Neural progenitor cell (in vitro differentiated cells): ENCODE measurements at regions not wholly inside any gene's neighbourhood (a gene's known extent, or its start where the extent isn't known, plus 50 kb on each side); places are given as distances from the start of the nearest gene placed in this dataset.

Source experiments
- DNase-seq: peaks from one replicate; pipeline ENCODE4 v3.0.0-alpha.2; 2016; ENCODE audit warnings: low spot score
- H2AFZ ChIP-seq: fragments of 200-600 bp; sonication (generic); replicated peaks from 2 replicates; pipeline ENCODE4 v1.6.1; 2016; ENCODE audit warnings: antibody characterized with exemption
- H3F3A ChIP-seq: fragments of 200-600 bp; sonication (generic); 2 replicates; pipeline ENCODE4 v1.6.1; 2016; ENCODE audit warnings: antibody characterized with exemption, low read depth
- H3K27ac ChIP-seq: fragments of 200-600 bp; sonication (generic); 2 replicates; pipeline ENCODE4 v1.5.1; 2016; ENCODE audit warnings: mild to moderate bottlenecking
- H3K27me3 ChIP-seq: fragments of 200-600 bp; sonication (generic); 2 replicates; pipeline ENCODE4 v1.6.1; 2016; ENCODE audit warnings: mild to moderate bottlenecking, moderate library complexity
- H3K36me3 ChIP-seq: fragments of 200-600 bp; sonication (generic); 2 replicates; pipeline ENCODE4 v1.5.1; 2016
- H3K4me1 ChIP-seq: fragments of 200-600 bp; sonication (generic); 2 replicates; pipeline ENCODE4 v1.6.1; 2016; ENCODE audit warnings: mixed run types
- H3K4me2 ChIP-seq: fragments of 200-600 bp; sonication (generic); 2 replicates; pipeline ENCODE4 v1.6.1; 2016
- H3K4me3 ChIP-seq: fragments of 200-600 bp; sonication (generic); 2 replicates; pipeline ENCODE4 v1.5.1; 2016
- H3K79me2 ChIP-seq: fragments of 200-600 bp; sonication (generic); 2 replicates; pipeline ENCODE4 v1.6.1; 2016; ENCODE audit warnings: low read depth
- H3K9ac ChIP-seq: fragments of 200-600 bp; sonication (generic); 2 replicates; pipeline ENCODE4 v1.6.1; 2016
- H3K9me3 ChIP-seq: fragments of 200-600 bp; sonication (generic); 2 replicates; pipeline ENCODE4 v1.5.1; 2016; ENCODE audit warnings: low read depth
- H4K20me1 ChIP-seq: fragments of 200-600 bp; sonication (generic); 2 replicates; pipeline ENCODE4 v1.6.1; 2016; ENCODE audit warnings: low read depth
- H3K27ac Mint-ChIP-seq: 3 replicates; pipeline ENCODE4 v1.8.0; 2021; ENCODE audit warnings: mixed read lengths
- H3K27me3 Mint-ChIP-seq: 2 replicates; pipeline ENCODE4 v1.8.0; 2022; ENCODE audit warnings: low read depth, mild to moderate bottlenecking, inconsistent platforms, moderate library complexity, mixed read lengths; ENCODE audit not compliant: insufficient read depth
- H3K36me3 Mint-ChIP-seq: 3 replicates; pipeline ENCODE4 v1.8.0; 2021; ENCODE audit warnings: mixed read lengths
- H3K4me1 Mint-ChIP-seq: 3 replicates; pipeline ENCODE4 v1.8.0; 2021; ENCODE audit warnings: mixed read lengths
- H3K4me3 Mint-ChIP-seq: 3 replicates; pipeline ENCODE4 v1.8.0; 2021; ENCODE audit warnings: mild to moderate bottlenecking, moderate library complexity, mixed read lengths
- H3K9me3 Mint-ChIP-seq: 3 replicates; pipeline ENCODE4 v1.8.0; 2020; ENCODE audit warnings: mixed read lengths
- EZH2 ChIP-seq: fragments of 200-600 bp; sonication (generic); IDR thresholded peaks from 2 replicates; pipeline ENCODE4 v1.6.1; 2017; ENCODE audit warnings: antibody characterized with exemption, mild to moderate bottlenecking, moderate library complexity
- EZH2phosphoT487 ChIP-seq: fragments of 200-600 bp; sonication (generic); IDR thresholded peaks from 2 replicates; pipeline ENCODE4 v1.6.1; 2017; ENCODE audit warnings: antibody characterized with exemption
- TF ChIP-seq, protein P1 (sequence below): fragments of 200-600 bp; sonication (generic); IDR thresholded peaks from 2 replicates; pipeline ENCODE4 v1.5.1; 2017; ENCODE audit warnings: antibody characterized with exemption, mild to moderate bottlenecking

DNA sequence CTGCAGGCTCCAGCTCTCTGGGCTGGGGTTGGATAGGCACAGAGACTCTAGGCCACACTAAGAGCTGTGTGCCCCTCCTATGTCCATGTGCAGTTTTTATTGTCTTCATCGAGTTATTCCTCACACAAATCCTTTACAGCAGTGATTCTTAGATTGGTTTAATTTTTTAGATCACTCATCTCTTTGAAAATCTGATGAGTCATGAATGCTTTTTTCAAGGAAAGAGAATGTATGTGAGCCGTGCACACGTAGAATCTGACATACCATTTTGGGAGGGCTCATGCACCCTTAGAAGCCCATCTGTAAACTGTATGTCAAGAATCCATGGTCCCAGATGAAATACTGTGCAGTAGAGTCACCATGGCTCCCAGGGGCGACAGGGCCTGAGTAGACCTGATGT lies 100.7 kb upstream of the S1PR3 start:
- Histone ChIP-seq H2AFZ (no peak overlapping the region), H3K9ac (no peak overlapping the region), H3K79me2 (no peaks in the 10 kb centered on the region), H3F3A (no peaks in the 10 kb centered on the region), H3K4me3 (no peak overlapping the region), H3K27me3 (no peaks in the 10 kb centered on the region), H4K20me1 (no peaks in the 10 kb centered on the region), H3K36me3 (no peaks in the 10 kb centered on the region), H3K4me2 (no peak overlapping the region), H3K9me3 (no peaks in the 10 kb centered on the region), H3K27ac (no peak overlapping the region), H3K4me1 (no peaks in the 10 kb centered on the region)
- Mint-ChIP-seq H3K9me3 (peaks cover 5% of the 10 kb centered on the region), H3K27me3 (peaks cover 3% of the 10 kb centered on the region), H3K36me3 (no peaks in the 10 kb centered on the region), H3K27ac (no peak overlapping the region), H3K4me3 (no peak overlapping the region), H3K4me1 (peaks cover 21% of the 10 kb centered on the region)
- TF ChIP-seq EZH2phosphoT487 (no peak), EZH2 (no peak)
- TF ChIP-seq, protein P1, sequence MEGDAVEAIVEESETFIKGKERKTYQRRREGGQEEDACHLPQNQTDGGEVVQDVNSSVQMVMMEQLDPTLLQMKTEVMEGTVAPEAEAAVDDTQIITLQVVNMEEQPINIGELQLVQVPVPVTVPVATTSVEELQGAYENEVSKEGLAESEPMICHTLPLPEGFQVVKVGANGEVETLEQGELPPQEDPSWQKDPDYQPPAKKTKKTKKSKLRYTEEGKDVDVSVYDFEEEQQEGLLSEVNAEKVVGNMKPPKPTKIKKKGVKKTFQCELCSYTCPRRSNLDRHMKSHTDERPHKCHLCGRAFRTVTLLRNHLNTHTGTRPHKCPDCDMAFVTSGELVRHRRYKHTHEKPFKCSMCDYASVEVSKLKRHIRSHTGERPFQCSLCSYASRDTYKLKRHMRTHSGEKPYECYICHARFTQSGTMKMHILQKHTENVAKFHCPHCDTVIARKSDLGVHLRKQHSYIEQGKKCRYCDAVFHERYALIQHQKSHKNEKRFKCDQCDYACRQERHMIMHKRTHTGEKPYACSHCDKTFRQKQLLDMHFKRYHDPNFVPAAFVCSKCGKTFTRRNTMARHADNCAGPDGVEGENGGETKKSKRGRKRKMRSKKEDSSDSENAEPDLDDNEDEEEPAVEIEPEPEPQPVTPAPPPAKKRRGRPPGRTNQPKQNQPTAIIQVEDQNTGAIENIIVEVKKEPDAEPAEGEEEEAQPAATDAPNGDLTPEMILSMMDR = no peak
- DNase-seq = no peak

DNA sequence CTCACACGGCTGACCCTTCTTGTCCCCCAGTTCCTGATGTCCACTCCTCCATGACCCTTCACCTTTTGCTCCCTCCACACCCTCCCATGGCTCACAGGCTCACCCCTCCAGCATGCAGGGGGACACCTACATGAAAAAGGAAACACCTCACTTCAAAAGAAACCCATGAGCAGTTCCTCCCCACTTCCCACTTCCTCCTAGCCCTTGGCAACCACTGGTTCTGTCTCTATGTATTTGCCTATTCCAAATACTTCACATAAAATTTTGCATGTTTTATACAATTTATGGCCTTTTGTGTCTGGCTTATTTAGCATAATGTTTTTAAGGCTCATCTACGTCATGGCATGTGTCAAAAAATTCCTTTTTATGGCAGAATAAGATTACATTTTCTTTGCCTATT lies 100.2 kb upstream of the S1PR3 start:
- Histone ChIP-seq H3K9me3 (no peaks in the 10 kb centered on the region), H2AFZ (no peak overlapping the region), H4K20me1 (no peaks in the 10 kb centered on the region), H3K27ac (no peak overlapping the region), H3K4me2 (no peak overlapping the region), H3K36me3 (no peaks in the 10 kb centered on the region), H3K9ac (no peak overlapping the region), H3K79me2 (no peaks in the 10 kb centered on the region), H3K4me3 (no peak overlapping the region), H3K4me1 (no peaks in the 10 kb centered on the region), H3K27me3 (no peaks in the 10 kb centered on the region), H3F3A (no peaks in the 10 kb centered on the region)
- TF ChIP-seq, protein P1 = no peak
- TF ChIP-seq EZH2 = no peak
- no peak for TF ChIP-seq EZH2phosphoT487
- no peak overlapping the region for H3K27ac Mint-ChIP-seq
- H3K4me1 Mint-ChIP-seq = peaks cover 21% of the 10 kb centered on the region
- peaks cover 5% of the 10 kb centered on the region for H3K9me3 Mint-ChIP-seq
- no peak for DNase-seq
- peaks cover 3% of the 10 kb centered on the region for H3K27me3 Mint-ChIP-seq
- no peak overlapping the region for H3K4me3 Mint-ChIP-seq
- H3K36me3 Mint-ChIP-seq = no peaks in the 10 kb centered on the region

DNA sequence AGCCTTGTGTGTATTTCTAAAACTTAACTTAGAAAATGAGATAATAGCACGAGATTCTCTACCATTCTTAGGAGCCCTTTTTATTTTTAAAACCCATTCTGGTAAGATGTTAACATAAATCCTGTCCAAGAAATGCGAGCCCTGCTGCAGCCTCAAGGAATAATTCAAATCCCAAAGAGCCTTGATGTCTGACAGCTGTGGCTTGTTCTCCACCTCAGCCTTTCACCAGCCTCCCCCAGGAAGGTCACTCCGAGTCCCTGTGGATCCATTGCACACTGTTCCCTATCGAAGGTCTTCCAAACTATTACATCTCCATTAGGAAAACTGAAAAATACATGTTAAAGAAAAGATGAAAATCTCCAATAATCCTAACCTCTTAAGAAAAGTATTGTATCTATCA lies 98.5 kb upstream of the S1PR3 start:
- no peak for DNase-seq
- no peaks in the 10 kb centered on the region for H3K79me2 ChIP-seq
- TF ChIP-seq, protein P1 = no peak
- no peak for TF ChIP-seq EZH2
- Mint-ChIP-seq H3K27me3 (peaks cover 2% of the 10 kb centered on the region), H3K27ac (no peak overlapping the region), H3K9me3 (peaks cover under 1% of the 10 kb centered on the region), H3K4me1 (peaks cover 21% of the 10 kb centered on the region), H3K36me3 (no peaks in the 10 kb centered on the region), H3K4me3 (no peak overlapping the region)
- no peak overlapping the region for H3K4me3 ChIP-seq
- H3K27ac ChIP-seq = no peak overlapping the region
- H2AFZ ChIP-seq = no peak overlapping the region
- no peaks in the 10 kb centered on the region for H3F3A ChIP-seq
- no peaks in the 10 kb centered on the region for H3K27me3 ChIP-seq
- no peaks in the 10 kb centered on the region for H4K20me1 ChIP-seq
- H3K4me1 ChIP-seq = no peaks in the 10 kb centered on the region
- H3K36me3 ChIP-seq = no peaks in the 10 kb centered on the region
- no peak overlapping the region for H3K4me2 ChIP-seq
- no peak overlapping the region for H3K9ac ChIP-seq
- H3K9me3 ChIP-seq = no peaks in the 10 kb centered on the region

DNA sequence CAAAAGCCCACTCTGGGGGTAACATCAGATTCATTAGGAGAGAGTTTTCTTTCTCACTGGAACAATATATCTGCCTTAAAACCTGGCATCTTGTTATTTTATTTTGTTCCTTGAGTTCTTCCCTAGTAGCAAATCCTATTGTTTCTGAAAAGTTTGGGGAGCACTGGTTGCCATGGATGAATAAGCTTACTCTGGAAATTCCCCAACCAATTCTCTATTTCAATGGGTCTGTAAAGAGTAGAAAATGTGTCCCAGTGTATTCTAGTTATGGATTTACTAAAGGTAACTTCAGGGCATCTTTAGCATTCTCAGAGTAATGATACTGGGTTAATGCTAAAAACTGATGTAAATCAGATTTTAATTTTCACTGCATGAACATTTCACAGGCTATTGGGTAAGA lies 94.2 kb upstream of the S1PR3 start:
- H3K4me3 ChIP-seq = no peak overlapping the region
- H3K27me3 ChIP-seq = no peaks in the 10 kb centered on the region
- H3K9ac ChIP-seq = no peak overlapping the region
- no peaks in the 10 kb centered on the region for H3K36me3 ChIP-seq
- H3F3A ChIP-seq = no peaks in the 10 kb centered on the region
- Mint-ChIP-seq H3K9me3 (peaks cover 3% of the 10 kb centered on the region), H3K27me3 (peaks cover 2% of the 10 kb centered on the region), H3K4me1 (no peaks in the 10 kb centered on the region), H3K4me3 (no peak overlapping the region), H3K36me3 (no peaks in the 10 kb centered on the region), H3K27ac (no peak overlapping the region)
- H3K4me1 ChIP-seq = no peaks in the 10 kb centered on the region
- no peak overlapping the region for H3K27ac ChIP-seq
- no peak for DNase-seq
- H2AFZ ChIP-seq = no peak overlapping the region
- no peaks in the 10 kb centered on the region for H3K9me3 ChIP-seq
- TF ChIP-seq, protein P1 = no peak
- TF ChIP-seq EZH2 = no peak
- H3K79me2 ChIP-seq = no peaks in the 10 kb centered on the region
- H3K4me2 ChIP-seq = no peak overlapping the region
- no peaks in the 10 kb centered on the region for H4K20me1 ChIP-seq
